IMR-90 (cell line): ENCODE measurements at regions not wholly inside any gene's neighbourhood (a gene's known extent, or its start where the extent isn't known, plus 50 kb on each side); places are given as distances from the start of the nearest gene placed in this dataset.

ENCODE experiments used
- BHLHE40 ChIP-seq: fragments of 150-350 bp; IDR thresholded peaks from 2 replicates; pipeline ENCODE4 v1.6.1; 2016; ENCODE audit warnings: mild to moderate bottlenecking, low read depth, low read length
- CEBPB ChIP-seq: IDR thresholded peaks from 2 replicates; pipeline ENCODE4 v1.6.1; 2012; ENCODE audit warnings: low read depth, low read length, improper control_type of control experiment
- CHD1 ChIP-seq: IDR thresholded peaks from 2 replicates; pipeline ENCODE4 v1.6.1; 2012; ENCODE audit warnings: low read depth, low read length, improper control_type of control experiment
- CTCF ChIP-seq: conservative IDR thresholded peaks from 2 replicates; pipeline ENCODE4 v1.5.1; 2012; ENCODE audit warnings: mild to moderate bottlenecking, low read depth, low read length, improper control_type of control experiment
- MAFK ChIP-seq: IDR thresholded peaks from 2 replicates; pipeline ENCODE4 v1.6.1; 2012; ENCODE audit warnings: low read depth, low read length, improper control_type of control experiment
- MAZ ChIP-seq: IDR thresholded peaks from 2 replicates; pipeline ENCODE4 v1.6.1; 2012; ENCODE audit warnings: low read depth, mild to moderate bottlenecking, low read length, improper control_type of control experiment, moderate library complexity, borderline replicate concordance
- POLR2A ChIP-seq: IDR thresholded peaks from 2 replicates; pipeline ENCODE4 v1.6.1; 2012; ENCODE audit warnings: mild to moderate bottlenecking, low read depth, low read length
- RAD21 ChIP-seq: IDR thresholded peaks from 2 replicates; pipeline ENCODE4 v1.6.1; 2012; ENCODE audit warnings: low read length, improper control_type of control experiment
- RFX5 ChIP-seq: IDR thresholded peaks from 2 replicates; pipeline ENCODE4 v1.8.0; 2012; ENCODE audit warnings: low read depth, mild to moderate bottlenecking, low read length, moderate library complexity
- SMC3 ChIP-seq: fragments of 150-350 bp; IDR thresholded peaks from 2 replicates; pipeline ENCODE4 v1.6.1; 2016; ENCODE audit warnings: low read depth, mild to moderate bottlenecking, antibody characterized with exemption, low read length, moderate library complexity
- USF2 ChIP-seq: fragments of 150-350 bp; IDR thresholded peaks from 2 replicates; pipeline ENCODE4 v1.6.1; 2017; ENCODE audit warnings: mild to moderate bottlenecking, antibody characterized with exemption, low read length, low read depth

GRCh38 chr2:17254421-17254820 is 263.8 kb downstream of the RAD51AP2 start:
- TF ChIP-seq CTCF (no peak), RAD21 (no peak), USF2 (no peak), POLR2A (no peak), CHD1 (no peak), CEBPB (no peak), MAFK (no peak), SMC3 (no peak), MAZ (no peak), RFX5 (no peak), BHLHE40 (no peak)
